ENCODE measurements at regions not wholly inside any gene's neighbourhood (a gene's known extent, or its start where the extent isn't known, plus 50 kb on each side); places are given as distances from the start of the nearest gene placed in this dataset.

GRCh38 chr2:83022631-83023210 is 1436.4 kb downstream of the SUCLG1 start:
- DNase-seq (ENCODE audit: low spot score), result no peak
- TF ChIP-seq, protein P1, sequence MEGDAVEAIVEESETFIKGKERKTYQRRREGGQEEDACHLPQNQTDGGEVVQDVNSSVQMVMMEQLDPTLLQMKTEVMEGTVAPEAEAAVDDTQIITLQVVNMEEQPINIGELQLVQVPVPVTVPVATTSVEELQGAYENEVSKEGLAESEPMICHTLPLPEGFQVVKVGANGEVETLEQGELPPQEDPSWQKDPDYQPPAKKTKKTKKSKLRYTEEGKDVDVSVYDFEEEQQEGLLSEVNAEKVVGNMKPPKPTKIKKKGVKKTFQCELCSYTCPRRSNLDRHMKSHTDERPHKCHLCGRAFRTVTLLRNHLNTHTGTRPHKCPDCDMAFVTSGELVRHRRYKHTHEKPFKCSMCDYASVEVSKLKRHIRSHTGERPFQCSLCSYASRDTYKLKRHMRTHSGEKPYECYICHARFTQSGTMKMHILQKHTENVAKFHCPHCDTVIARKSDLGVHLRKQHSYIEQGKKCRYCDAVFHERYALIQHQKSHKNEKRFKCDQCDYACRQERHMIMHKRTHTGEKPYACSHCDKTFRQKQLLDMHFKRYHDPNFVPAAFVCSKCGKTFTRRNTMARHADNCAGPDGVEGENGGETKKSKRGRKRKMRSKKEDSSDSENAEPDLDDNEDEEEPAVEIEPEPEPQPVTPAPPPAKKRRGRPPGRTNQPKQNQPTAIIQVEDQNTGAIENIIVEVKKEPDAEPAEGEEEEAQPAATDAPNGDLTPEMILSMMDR (IDR thresholded peaks at IDR 0.05; ENCODE audit: extremely low read depth, insufficient read depth, missing control alignments), result no peak
- in situ Hi-C loops (cut with MboI; ENCODE audit: low pct_unique_long_range_greater_than_20kb, low sequenced_read_pairs, unreplicated experiment), result no loop called here

DNA sequence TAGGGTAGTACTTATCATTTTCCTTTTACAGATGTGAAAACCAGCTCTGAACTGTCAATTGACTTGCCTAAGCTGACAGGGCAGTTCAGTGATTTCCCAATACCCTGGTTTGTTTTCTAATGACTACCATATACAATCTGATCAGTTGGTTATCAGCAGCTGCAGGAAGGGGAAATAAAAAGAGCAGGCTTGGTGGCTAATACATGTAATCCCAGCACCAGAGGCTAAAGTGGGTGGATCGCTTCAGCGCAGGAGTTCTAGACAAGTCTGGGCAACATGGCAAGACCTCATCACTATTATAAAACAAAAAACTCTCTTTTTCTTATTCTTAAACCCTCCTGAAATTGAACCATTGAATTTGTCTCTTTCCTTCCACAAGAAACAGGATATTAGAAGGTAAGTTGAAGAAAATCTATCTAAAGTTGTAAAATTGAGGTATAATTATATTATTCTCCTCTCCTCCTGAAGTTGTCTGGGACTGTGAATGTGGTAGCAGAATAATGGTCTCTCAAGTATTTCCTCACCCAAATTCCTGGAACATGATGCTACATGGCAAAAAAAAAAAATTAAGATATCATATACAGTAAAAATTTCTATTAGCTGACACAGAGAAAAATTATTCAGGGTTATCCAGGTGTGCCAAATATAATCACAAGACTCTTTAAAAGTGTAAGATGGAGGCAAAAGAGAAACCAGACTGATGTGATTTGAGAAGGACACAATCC is 1441.6 kb downstream of the SUCLG1 start:
- no peak for DNase-seq (ENCODE audit: low spot score)
- TF ChIP-seq, protein P1 (IDR thresholded peaks at IDR 0.05; ENCODE audit: extremely low read depth, insufficient read depth, missing control alignments), result no peak
- in situ Hi-C loops (cut with MboI; ENCODE audit: low pct_unique_long_range_greater_than_20kb, low sequenced_read_pairs, unreplicated experiment), result no loop called here

GRCh38 chr2:83016343-83017110 is 1442.6 kb downstream of the SUCLG1 start:
- DNase-seq (ENCODE audit: low spot score), result no peak
- in situ Hi-C loops (cut with MboI; ENCODE audit: low pct_unique_long_range_greater_than_20kb, low sequenced_read_pairs, unreplicated experiment), result no loop called here
- TF ChIP-seq, protein P1 (IDR thresholded peaks at IDR 0.05; ENCODE audit: extremely low read depth, insufficient read depth, missing control alignments), result no peak

DNA sequence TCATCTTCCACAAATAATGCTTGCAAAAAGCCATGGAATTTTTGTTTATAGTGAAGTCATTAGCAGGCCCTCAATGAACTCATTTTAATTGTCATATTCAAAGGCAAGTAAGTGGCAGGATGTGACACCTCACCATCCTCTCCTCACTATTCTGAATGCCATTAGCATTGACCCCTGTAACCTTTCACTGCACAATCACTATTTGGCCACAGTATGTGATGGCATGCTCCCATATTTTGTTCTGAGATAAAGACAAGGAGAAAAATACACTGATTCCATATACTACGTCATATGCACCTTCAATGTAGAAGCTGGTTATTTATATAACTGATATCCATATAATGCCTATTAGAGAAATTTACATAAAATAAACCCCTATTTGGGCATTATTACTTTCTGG is 1443.2 kb downstream of the SUCLG1 start:
- TF ChIP-seq, protein P1 (IDR thresholded peaks at IDR 0.05; ENCODE audit: extremely low read depth, insufficient read depth, missing control alignments), result no peak
- DNase-seq (ENCODE audit: low spot score), result no peak
- in situ Hi-C loops (cut with MboI; ENCODE audit: low pct_unique_long_range_greater_than_20kb, low sequenced_read_pairs, unreplicated experiment), result no loop called here

DNA sequence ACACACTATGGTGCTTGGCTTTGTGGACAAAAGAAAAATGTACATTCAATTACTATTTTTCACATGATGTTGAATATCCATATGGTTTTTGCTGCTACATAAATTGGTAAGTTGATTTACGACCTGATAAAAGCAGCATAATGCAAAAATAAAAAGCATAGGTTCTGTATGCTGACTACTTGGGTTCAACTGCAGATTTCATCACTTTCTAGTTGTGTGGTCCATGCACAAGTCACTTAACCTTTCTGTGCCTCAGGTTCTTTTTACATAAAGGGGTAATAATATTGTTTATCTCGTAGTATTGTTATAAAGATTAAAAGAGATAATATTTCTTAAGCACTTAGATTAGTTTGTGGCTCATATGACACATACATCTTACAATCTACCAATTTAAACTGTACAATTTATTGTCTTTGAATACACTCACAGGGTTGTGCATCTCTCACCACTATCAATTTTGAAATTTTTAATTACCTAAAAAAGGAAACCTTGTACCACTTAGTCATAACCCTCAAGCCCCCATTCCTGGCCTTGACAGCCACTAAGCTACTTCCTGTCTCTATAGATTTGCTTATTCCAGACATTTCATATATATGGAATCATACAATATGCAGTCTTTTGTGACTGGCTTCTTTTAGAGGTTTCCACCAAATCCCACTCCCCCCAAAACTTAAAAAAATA is 1443.9 kb downstream of the SUCLG1 start:
- no peak for DNase-seq (ENCODE audit: low spot score)
- TF ChIP-seq, protein P1 (IDR thresholded peaks at IDR 0.05; ENCODE audit: extremely low read depth, insufficient read depth, missing control alignments), result no peak
- in situ Hi-C loops (cut with MboI; ENCODE audit: low pct_unique_long_range_greater_than_20kb, low sequenced_read_pairs, unreplicated experiment), result no loop called here

DNA sequence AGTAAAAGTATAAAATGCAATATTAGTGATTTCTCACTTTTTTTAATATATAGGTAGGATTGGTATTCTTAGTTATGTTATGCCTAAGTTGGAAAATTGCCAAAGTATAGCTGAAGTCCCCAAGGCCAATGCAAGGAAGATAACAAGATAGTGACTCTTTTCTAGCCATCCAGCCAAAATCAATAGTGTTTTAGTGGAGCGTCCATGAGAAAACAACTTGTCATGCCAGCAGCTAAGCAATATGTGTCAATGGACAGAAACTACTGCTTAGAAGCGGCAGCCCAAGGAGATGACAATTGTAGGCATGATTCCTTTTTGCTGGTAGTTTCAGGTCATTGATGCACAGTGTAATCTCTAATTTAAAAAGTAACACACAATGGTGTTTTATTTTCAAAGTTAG is 1444.6 kb downstream of the SUCLG1 start:
- no peak for DNase-seq (ENCODE audit: low spot score)
- TF ChIP-seq, protein P1 (IDR thresholded peaks at IDR 0.05; ENCODE audit: extremely low read depth, insufficient read depth, missing control alignments), result no peak
- in situ Hi-C loops (cut with MboI; ENCODE audit: low pct_unique_long_range_greater_than_20kb, low sequenced_read_pairs, unreplicated experiment), result no loop called here

All from GM13977 (cell line).